SK-N-MC (cell line): ENCODE measurements at regions not wholly inside any gene's neighbourhood (a gene's known extent, or its start where the extent isn't known, plus 50 kb on each side); places are given as distances from the start of the nearest gene placed in this dataset.

Experiments used
- EZH2 ChIP-seq: fragments of 200-600 bp; sonication (generic); IDR thresholded peaks from one replicate; pipeline ENCODE4 v1.6.1; 2017; ENCODE audit warnings: antibody characterized with exemption
- FOXP2 ChIP-seq: optimal IDR thresholded peaks from 2 replicates; pipeline ENCODE3; 2011; ENCODE audit warnings: mild to moderate bottlenecking, moderate library complexity; ENCODE audit not compliant: insufficient read depth; ENCODE audit errors: extremely low read length, control extremely low read depth
- POLR2AphosphoS5 ChIP-seq: IDR thresholded peaks from 2 replicates; pipeline ENCODE4 v1.6.1; 2012; ENCODE audit warnings: mild to moderate bottlenecking, low read depth, low read length, borderline replicate concordance

DNA sequence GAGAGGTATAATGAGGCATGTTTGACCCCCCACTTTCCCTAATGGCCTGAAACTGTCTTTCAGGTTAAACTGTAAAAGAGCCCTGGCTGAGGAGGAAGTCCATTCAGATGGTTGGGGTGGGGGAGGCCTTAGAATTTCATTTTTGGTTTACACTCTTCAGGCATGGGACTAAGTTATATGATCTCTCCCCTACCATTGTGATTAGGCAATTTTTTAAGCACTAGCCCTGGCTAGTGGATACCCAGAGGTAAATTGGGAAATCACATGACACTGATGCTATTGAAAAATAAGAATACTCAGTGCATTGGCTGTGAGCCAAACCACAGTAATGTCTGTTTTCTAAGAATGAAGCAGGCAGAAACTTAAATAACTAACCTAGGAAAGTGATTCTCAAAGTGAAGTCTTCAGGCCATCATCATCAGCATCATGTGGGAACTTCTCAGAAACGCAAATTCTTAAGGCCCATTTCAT, 149.7 kb downstream of the RRAGB start:
- TF ChIP-seq POLR2AphosphoS5 (no peak), FOXP2 (no peak), EZH2 (no peak)
